ENCODE measurements at regions not wholly inside any gene's neighbourhood (a gene's known extent, or its start where the extent isn't known, plus 50 kb on each side); places are given as distances from the start of the nearest gene placed in this dataset.

DNA sequence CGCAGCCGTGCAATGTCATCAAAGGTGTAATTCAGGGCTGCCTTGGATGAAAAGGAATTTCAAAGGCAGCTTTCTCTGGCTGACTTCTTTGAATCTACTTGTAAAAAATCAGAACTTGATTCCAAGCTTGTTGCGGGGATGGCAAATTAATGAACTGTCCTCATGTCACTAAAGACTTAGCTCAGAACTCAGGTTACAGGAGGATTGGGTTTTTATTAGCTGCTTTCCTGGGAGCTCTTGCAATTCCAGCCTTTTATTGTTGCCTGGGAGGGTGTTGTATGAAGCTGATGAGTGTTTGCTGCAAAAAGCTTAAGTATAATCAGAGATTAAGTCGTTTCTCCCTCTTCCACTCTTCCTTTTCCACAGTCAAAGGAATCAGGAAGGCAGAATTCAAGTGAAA is 113.0 kb upstream of the CDH4 start:
- DNase-seq = no peak

GRCh38 chr20:61140576-61140975 is 111.5 kb upstream of the CDH4 start:
- DNase-seq = no peak

DNA sequence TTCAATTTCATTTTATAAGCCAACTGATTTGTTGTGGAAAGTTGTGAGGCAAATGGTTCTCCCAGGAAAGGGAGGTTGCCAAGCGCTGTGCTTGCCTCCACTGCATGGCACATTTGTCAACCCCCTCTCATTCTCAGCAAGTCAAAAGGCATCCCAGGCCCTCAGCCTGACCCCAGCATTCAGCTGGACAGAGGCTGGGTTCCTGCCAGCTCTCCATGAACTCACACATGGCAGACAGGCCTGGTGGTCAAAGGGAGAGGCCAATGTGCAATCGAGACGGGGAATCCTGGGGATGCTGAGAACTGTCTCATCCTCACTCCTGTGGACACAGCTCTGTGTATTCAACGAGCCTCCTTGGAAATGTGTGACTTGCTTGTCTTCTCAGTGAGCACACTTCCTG is 106.0 kb upstream of the CDH4 start:
- no peak for DNase-seq

GRCh38 chr20:61149636-61150035 is 102.4 kb upstream of the CDH4 start:
- no peak for DNase-seq

DNA sequence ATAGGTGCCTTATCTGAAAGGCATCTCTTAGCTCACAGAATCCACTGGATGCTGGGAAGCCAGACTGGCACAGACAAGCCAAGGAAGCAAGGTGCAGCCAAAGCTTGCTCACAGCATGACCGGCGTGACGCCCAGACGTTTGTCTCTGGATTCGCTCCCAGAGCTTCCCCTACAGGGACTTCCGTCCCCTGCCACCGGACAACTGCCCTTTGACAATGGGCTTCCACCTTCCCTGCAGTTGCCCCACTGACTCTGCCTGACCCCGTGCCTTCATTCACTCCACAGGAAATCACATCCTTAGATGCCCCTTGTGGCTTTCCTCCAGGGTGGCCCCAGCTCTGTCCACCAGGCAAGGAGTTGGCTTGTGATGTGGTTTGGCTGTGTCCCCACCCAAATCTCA is 94.8 kb upstream of the CDH4 start:
- DNase-seq = no peak

GRCh38 chr20:61159957-61160686 is 91.9 kb upstream of the CDH4 start:
- DNase-seq = no peak

DNA sequence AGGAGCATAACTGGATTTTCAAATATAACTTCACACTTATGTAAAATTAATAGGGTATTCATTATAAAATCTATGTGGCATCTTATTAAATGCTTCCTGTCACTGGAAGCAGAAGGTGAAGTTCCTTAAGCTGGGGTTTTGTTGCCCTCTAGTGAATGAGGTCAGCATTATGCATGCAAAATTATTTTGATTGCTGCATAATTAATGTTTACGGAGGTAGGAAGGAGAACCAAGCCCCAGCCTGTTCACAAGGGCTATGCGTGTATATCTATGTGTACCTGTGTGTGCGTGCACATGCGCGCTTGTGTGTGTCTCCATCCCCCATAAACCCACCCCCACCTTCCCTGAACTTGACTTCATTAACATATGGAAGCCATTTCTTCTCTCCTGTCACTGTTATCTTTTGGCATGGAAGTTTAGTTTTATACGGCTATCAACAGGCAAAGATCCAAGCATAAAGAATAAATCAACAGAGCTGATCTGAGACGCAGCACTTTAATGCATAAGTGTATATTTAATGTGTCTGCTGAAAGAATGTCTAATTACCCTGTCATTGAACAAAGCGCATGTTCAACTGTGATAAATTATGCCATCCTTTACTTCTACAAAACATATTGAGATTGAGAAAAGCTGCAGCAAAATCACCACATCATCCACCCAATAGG is 90.2 kb upstream of the CDH4 start:
- DNase-seq = no peak

- no peak for DNase-seq
These were observed 89.6 kb upstream of the CDH4 start for GRCh38 chr20:61162451-61162850.

- DNase-seq = no peak
These were observed 89.0 kb upstream of the CDH4 start for GRCh38 chr20:61163031-61163430.

GRCh38 chr20:61166324-61166723 is 85.7 kb upstream of the CDH4 start:
- no peak for DNase-seq

- DNase-seq = no peak
These were observed 83.5 kb upstream of the CDH4 start for GRCh38 chr20:61168605-61169004.

DNA sequence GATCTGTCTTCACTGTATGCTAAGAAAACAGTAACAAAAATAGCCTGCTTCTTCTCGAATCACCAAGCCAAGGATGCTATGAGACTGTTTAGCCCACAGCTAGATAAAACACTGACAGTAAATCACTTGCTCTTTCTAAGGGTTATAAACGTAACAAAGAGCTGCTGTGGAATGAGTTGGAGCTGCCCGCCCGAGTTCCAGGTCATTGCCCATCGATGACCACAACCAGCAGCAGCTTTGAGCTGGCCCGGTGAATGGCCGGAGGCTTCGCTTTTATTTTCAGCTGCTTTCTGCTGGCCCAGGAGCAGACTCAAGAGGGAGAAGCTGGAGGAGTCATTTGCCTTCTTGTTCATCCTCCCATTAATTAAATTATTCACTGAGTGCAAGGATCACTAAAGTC is 82.2 kb upstream of the CDH4 start:
- DNase-seq = no peak

GRCh38 chr20:61170496-61171320 is 81.4 kb upstream of the CDH4 start:
- DNase-seq = no peak

- no peak for DNase-seq
These were observed 78.8 kb upstream of the CDH4 start for GRCh38 chr20:61173267-61173666.

- DNase-seq = no peak
These were observed 77.9 kb upstream of the CDH4 start for GRCh38 chr20:61173961-61174725.

- no peak for DNase-seq
These were observed 75.2 kb upstream of the CDH4 start for GRCh38 chr20:61176874-61177273.

DNA sequence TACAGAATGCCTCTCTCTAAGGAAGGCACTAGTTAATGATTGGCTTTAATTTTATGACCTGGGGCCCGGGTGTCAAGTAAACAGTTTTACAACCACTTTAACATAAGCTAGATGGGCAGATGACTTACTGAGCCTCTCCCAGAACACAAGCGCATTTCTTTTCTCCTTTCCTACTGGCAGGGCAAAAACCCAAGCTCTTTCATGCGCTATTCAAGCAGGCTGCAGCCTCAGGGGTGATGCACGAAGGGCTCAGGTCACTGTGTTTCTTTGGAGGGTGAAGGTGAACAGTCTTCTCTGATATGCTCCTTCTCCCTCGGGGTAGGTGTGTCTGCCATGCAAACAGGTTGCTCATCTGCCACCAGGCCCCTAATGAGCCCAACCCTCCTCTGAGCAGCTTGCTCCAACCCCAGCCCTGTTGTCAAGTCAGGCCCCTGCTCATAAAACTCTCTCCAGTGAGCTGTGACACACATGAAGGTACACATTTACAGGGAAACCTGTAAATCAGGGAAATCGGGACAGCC is 73.5 kb upstream of the CDH4 start:
- no peak for DNase-seq

GRCh38 chr20:61184194-61184593 is 67.9 kb upstream of the CDH4 start:
- no peak for DNase-seq

DNA sequence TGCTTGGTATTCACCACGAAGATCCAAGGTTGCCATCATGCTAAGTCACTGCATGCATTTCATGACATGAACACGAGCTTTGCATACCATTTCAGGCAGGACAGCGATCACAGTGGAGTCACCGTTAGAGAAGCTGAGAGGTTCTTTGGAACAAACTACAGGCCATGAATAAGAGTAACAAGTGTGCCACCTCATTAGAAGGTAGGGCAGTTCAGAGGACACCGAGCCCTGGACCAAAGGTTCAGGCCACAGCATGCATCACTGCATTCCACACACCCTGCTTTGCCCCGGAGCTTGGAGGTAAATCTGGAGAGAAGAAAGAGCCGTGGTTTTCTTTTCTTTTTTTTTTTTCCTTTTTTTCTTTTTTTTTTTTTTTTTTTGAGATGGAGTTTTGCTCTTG is 66.9 kb upstream of the CDH4 start:
- no peak for DNase-seq

DNA sequence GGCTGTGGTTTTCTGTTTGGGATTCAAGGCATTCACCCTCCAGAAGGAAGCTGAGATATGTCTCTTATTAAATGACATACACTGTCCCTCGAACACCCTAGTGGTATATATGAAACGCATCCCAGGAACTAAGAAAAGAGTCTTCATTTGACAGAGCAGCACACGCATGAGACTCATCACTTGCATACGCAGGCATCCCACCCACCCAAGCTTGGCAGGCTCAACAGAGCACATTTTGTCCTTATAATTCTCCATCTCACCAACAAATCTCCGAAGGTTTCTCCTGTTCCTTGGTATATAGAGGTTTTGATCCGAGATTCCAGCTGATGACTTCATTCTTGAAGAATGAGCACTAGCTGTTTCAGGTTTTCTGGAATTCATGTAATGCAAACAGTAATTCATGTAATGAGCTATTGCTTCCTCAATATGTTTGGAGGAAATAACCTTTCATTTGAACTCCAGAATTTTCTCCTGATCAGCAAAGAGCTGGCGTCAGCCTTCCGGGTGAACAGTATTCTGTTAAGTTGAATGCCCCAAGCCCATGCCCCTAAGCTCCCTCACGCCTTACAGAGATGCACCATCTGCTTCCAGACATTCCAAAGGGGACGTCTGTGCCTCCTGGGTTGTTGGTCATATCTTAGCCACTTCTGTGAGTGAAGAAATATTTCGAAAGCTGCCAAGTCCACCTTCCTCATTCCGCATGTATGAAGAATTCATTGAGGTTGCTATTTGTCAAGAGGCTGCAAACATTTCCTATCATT is 66.0 kb upstream of the CDH4 start:
- DNase-seq = no peak

GRCh38 chr20:61186771-61187472 is 65.1 kb upstream of the CDH4 start:
- DNase-seq = no peak

- DNase-seq = no peak
These were observed 62.5 kb upstream of the CDH4 start for GRCh38 chr20:61189534-61189933.
